HG03039 (cell line): ENCODE measurements at regions not wholly inside any gene's neighbourhood (a gene's known extent, or its start where the extent isn't known, plus 50 kb on each side); places are given as distances from the start of the nearest gene placed in this dataset.

Source experiments
- ATAC-seq: cut with Tn5 transposase; IDR thresholded peaks from one replicate; pipeline ENCODE4 v1.9.1; 2021; ENCODE audit warnings: mild to moderate bottlenecking, moderate library complexity; ENCODE audit not compliant: unreplicated experiment

DNA sequence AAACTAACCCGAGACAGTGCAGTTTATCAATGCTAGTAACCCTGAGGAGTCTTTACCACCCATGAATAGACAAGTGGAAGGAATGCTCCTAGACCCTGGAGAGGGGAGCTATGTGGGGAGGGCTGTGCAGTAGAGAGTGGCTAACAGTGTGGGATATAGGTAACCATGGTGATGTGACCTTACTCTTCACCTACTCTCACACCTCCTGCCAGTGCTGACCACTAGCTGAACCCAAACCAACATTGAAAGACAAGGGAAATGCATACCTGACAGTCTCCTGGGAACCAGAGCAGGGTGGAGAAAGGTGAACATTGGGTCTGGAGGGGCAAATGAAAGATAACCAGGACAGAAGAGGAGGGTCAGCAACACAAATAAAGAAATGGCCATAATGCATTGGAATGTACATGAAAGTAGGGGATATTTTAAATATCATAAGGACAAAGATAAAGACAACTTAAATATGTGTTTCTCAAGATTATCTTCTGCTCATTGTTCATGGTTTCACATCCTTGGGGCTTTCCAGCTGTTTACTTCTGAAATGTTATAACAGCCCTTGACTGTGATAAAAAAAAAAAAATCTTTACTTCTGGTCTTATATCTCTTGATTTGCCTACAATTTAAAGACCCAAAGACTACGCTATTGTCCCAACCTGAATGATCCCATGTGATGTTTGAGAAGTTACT is 983.3 kb upstream of the TENM4 start:
- no peak for ATAC-seq

DNA sequence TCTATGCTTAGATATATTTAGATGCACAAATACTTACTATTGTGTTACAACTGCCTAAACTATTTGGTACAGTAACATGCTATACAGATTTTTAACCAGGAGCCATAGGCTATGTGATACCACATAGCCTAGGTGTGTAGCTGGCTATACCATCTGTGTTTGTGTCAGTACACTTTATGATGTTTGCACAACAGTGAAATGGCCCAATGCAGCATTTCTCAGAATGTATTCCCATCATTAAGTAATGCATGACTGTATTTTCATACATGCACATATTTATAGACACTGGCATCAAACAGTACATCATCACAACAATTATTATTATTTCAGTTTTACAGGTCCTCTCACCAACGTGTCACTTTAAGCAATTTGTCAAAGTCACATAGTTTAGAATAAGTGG is 979.5 kb upstream of the TENM4 start:
- ATAC-seq, result no peak

DNA sequence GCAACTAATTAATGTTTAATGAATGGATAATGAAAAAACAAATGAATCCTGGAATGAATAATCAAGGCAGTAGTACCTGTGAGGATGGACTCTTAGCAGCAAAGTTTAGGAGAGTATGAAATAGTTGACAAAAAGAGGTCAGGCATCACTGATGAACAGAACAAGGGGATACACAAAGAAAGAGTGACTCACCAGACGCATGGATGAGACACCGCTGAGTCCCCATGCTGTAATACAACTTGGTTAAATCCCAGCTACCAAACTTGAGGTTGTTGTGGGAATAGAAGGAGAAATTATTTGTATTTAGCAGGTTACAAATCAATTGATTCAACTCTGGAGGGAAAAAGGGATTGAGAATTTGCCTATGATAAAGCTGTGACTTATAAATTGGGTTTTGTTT is 976.9 kb upstream of the TENM4 start:
- no peak for ATAC-seq

DNA sequence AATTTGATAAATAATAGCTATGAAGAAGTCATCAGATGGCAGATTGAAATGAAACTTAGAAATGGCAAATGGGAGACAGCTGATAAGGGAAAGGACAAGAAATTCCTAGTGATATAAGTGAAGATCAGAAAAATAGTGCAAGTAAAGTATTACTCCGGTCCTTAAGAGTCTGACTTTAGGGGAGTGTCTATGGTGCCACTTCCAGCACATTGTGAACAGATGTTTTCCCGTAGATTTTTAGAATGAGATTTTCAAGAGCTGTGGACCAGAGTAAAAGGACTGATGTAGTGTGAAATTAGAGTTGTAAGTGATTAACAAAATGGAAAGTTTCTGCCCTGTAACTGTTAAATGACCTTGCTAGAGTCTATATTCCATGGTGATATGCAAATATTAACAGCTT is 974.8 kb upstream of the TENM4 start:
- ATAC-seq, result no peak

DNA sequence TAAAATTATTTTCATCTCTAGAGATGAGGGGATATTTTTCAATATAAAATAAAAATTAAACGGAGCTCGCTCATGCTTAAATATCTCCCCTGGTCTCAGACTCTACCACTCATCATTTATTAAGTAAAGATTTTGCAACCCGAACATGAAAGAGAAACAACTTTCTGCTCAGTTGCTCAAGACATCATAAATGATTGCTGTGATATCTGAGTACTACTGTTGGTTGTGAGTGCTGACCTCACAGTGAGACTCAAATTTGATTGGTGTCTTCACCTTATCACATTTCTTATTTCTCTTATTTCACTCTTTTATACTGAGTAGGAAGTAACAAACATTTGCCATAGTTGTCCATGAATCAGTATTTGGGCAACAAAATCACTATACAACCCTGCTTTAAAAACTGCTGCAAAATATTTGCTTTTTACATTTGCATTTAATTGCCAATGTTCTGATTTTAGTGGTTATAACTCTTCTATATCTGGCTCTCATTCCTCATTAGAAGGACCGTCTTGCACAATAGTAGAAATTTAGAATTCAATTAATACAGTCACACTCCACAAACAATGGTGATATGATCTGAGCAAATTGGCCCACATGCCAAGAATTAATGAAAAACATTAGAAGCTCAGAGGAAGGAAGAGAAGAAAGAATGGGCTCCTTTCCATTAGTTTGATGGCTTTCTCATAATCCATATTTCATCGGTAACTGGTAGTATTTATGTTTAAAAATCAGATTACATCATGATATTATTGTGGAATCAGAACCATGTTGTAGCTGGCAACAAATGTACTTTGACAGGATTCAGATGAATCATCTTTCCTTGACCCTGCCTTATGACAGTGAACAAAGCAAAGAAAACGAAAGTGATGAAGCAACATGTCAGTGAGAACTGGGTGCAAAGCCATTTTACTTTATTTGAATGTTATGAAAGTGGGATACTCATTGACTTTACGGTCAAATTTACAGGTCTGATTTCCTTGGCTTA is 973.6 kb upstream of the TENM4 start:
- ATAC-seq, result no peak

DNA sequence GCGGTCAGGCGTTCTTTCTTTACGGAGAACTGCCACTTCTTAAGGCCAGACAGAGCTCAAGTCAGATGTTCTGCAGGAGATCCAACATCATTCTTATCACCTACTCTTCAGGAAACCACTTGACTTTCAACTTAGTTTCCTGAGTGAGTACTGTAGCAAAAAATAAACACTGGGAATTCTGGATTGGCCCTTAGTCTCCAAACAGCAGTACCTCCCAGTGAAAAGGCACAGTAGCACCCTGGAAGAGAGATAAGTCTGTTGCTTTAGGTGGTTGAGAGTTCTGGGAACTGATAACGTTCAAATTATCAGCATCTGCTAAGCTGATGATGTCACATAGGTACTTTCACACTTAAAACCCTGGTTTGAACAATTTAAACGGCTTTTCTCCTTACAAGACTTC is 971.8 kb upstream of the TENM4 start:
- ATAC-seq, result no peak

DNA sequence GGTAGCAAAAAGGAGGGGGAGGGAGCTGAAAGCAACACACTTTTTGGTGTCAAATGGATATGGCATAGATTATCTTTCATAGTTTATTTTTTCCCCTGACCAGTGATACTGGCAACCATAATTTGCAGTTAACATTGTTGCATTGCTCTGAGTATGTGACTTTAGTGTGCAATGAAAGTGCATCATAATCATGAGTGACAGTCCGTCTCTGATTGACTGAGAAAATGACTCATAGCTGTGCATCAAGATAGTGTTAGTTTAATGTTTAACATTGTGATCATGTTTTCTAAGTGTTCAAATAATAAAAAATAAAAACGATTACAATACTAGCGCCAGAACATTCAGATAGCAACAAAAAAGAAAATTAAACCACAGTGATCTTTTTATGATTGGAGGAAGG is 952.4 kb upstream of the TENM4 start:
- no peak for ATAC-seq

DNA sequence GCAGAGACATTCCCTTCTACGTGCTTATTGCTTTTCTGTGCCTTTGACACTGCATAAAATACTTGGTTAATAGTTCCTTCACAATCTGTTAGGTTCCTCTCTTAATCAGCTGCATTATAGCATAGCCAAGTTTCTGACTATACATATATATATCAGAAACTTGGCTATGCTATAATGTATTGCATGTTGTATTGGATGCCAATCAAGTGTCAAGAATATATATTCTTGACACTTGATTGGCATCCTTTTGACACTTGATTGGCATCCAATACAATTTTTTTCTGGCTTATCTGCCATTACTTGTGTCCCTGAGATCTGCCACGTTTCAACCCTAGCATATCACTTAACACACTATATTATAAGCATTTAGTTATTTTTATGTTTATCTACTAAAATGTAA is 949.7 kb upstream of the TENM4 start:
- ATAC-seq, result no peak

DNA sequence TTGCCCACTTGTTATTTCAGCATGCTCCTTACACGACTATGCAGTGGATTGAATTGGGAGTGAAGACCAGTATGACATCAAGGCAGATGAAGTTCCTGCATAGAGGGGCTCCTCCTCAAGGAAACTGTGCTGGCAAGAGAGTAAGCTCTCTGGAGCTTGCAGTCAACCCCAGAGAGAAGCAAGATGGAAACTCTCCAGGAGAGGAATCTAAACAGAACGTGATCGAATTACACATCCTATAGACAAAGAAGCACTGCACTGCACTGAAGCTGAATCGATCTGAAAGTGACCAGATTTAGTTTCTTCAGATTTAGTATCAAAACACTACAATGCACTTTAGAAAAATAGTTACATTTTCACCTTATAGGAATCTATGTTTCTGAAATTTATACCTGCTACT is 947.7 kb upstream of the TENM4 start:
- ATAC-seq, result no peak

DNA sequence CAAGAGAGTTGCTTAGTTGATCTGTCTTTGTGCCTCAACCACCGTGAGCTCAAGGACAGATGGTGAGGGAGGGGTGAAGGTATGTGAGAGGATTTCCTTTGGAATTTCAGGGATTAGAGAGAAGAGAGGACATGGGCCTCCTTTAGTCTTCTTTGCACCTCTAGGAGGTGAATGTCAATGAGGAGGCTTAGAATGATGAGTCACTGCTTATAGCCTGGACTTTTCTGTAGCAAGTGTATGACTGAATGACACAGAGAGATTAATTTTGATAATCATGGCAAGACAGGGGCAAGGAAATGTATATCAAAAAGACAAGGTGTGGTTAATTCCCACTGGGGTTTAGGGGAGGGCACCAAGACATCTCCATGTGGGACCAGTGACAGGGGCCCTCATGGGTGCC is 947.3 kb upstream of the TENM4 start:
- no peak for ATAC-seq

DNA sequence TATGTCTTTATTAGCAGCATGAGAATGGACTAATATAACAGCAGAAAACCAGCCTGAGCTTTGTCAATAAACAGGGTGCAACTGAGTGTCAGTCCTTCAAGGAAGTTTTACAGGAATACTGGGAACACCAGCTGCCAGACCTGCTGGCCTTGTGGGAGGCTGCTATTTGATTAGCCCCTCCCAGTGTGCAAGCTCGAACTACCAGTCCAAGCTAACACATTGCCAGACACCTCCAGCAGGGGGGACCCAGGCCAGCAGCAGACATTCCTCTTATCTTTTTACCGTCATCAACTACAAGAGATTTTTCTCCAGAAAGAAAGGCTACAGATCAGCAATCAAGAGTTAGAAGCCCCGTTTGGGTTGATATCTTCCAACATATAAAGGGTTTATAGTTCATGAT is 942.8 kb upstream of the TENM4 start:
- no peak for ATAC-seq

DNA sequence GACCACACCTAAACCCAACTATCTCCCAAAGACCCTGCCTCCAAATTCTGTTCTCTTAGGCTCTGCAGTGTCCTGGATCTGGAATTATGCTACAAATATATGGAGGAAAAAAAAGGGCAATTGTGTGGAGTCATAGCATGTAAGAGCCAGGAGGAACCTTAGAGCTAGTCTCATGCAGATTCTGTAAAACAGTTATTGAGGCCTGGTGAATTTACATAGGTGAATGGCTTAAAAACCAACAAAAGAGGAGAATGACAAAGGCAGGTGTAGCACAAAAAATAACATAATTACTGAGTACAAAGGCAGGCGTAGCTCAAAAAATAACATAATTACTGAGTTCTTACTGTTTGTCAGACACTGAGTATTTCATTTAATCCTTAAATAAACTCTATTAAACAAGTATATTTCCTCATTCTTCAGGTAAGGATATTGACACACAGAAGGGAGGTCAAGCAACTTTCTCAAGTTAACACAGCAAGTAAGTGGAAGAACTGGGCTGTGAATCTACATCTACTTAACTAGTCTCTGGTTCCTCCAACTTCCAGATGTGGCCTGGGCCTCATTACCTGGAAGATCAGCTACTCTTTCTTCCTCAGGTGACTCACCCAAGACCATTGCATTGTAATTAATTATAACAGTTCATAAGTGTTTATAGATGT is 938.9 kb upstream of the TENM4 start:
- no peak for ATAC-seq

DNA sequence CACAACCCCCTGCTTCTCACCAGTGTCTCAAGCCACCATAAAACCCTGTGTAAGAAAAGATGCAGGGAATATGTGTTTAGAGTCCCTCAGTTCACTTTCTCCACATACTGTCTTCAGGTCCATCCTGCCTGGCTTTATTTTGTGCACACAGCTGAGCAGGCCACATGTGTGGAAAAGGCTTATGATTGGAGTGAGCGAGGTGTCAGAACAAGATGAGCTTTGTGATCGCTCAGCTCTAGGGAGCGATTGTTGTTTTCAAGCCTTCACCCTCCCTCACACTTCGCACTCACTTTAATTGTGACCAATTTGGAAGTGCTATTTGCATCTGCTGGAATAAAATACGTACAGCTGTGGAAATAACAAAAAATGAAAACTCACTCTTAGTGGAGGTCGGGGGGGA is 931.1 kb upstream of the TENM4 start:
- no peak for ATAC-seq

DNA sequence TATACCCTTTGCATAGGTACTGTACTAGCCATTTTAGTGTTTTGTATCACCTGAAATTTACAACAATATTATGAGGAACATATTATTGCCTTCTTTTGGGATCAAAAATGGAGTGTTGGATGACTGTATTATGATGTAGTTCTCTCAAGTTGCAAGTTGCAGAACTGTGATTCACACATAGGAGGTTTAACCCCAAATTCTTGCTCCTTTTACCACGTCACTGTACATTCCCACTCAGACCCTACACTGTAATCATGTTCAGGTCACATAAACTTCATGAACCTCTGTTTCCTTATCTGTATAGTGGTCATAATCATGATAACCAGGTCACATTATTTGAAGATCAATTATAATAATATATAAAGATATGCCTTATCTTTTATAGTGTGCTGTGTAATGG is 925.1 kb upstream of the TENM4 start:
- no peak for ATAC-seq

DNA sequence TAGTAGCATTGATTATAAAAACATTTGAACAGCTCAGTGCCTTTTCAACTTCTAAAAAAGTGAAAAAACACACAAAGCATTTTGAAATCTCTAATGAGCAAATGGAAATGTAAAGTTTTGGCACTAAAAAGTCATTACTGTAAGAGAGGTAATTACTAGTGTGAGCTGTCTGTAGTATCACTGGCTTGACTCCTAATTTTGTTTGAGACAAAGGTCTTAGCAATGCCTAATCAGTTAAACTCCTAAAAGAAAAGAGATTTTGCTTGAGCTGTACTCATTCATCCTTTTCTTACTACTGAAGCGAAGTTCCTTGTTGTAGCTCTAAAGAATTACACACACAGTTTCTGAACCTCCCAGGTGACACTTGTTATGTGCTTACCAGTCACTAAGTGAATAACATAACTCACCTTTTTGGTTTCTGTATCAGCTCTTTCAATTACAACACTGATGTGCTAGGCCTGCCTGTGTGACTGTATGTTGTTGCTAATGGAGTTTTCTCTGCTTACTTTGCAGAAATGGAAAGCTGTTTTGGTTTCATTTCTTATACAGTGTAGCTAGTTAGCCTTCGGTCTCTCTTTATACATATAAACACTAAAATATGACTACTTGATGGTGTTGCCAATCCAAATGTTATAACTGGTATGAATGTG is 924.4 kb upstream of the TENM4 start:
- ATAC-seq, result no peak

DNA sequence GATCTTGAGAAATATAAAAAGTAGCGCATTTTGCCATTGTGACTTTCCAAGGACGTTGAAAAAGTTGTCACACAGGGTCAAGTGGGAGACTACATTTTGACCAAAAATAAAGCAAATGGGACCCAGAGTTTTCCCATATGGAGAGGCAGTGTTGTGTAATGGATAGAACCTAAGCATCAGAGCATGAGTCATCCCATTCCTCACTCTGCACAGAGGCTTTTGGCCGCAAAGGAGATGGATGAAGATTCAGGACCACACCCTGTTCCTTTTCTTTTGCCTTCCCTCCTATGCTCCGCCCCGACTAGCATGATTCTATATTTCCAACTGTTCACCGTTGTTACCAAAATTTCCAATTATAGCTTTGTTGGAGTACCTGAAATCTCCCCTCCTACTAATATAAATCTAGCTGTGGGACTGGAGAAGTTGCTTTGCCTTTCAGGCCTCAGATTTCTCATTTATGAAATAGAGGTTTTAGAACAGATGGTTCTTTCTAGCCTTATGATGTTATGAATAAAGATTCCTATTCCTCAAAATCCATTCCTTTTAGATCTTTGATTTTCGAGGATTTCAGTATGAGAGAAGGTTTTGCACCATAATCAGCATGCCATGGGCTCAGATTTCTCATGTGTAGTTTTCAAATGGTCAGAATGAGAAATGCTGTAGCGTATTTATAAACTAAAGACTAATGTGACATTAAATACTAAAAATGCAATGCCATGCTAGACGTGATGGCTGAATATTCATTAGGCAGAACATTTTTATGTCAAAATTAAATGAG is 921.9 kb upstream of the TENM4 start:
- no peak for ATAC-seq

DNA sequence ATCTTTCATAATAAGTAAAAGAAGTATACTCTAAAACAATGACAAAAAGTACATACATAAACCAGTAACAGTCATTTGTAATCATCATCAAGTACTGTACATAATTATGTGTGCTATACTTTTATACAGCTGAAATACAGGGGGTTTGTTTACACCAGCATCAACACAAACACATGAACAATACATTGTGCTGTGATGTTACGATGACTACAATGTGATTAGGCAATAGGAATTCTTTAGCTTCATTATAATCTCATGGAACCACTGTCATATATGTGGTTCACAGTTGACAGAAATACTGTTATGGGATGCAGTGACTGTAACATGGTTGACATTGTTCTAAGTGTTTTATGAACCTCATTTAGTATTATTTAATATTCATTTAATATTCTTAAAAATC is 914.4 kb upstream of the TENM4 start:
- no peak for ATAC-seq

DNA sequence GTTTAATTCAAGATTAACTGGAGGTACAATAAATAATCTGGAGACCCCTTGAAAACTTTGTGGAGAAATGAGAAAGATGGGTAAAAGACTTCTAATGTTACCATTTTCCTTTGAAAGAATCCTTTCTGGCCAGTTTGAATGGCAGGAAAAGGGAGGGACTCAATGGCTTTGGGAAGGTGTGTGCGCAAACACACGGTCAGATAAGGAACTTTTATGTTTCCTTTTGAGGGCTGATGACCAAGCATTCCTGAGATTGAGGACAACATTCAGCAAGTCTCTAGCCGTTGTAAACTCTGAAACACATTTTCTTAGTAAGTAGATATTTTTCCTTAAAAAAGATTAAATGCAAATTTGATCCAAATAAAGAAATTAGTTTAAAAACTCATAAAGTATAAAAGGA is 909.7 kb upstream of the TENM4 start:
- no peak for ATAC-seq

DNA sequence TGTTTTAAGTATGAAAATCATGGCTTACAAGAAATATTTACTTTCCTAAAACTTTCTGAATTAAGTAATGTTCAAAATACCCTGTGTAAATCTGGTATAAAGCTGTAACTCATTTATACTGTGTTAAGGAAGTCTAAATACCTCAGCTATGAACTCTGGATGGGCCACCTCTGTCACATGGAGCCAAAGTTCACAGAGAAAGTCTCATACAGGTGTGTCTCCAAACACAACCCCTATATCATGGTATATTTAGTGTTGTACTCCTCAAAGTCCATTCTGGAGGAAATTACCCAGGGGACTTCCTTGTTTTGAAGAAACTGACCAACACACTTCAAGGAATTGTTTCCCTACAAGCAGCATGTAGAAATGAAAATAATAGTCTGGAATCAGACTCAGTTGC is 909.2 kb upstream of the TENM4 start:
- no peak for ATAC-seq

DNA sequence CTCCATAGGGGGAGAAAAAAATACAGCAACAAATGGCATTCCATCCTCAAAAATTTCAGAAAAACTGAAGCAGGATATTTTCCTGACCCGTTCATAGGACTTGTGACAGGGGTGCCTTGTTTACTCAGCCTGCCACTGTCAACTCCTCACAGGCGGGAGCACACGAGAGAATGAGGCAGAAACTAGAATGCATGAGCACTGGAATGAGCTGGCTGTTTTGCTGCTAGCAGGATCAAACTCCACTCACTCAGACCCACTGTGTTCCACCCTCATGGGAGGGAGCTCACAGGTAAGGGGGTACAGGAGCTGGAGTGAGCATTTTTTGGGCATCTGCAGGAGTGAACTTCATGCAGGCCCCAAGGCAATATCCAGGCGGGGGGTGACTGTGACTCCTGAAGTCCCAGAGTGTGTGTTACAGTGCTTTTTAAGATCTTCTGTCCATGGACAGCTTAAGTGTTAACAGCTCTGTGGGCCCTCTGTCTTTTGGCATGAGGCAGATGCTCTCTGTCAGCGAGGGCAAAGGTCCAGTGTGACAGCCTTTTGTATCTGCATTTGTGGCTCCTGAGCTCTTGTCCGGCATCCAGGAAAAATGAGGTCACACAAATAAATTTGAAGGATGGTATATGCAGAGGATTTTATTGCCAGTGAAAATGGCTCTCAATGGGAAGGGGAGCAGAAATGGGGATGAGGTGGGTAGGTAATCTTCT is 905.7 kb upstream of the TENM4 start:
- ATAC-seq, result no peak
